NOMO-1 treated with DMSO at 0.1 percent for 48 hours (cell line): ENCODE measurements at regions not wholly inside any gene's neighbourhood (a gene's known extent, or its start where the extent isn't known, plus 50 kb on each side); places are given as distances from the start of the nearest gene placed in this dataset.
"Not testable (repeated sequence)": the region's sequence is repeated elsewhere in the genome, so short reads cannot be mapped to it uniquely, and the experiment has no call there.

Experiments used
- DNase-seq: peaks from one replicate; lab custom pipeline; 2025; ENCODE audit not compliant: unreplicated experiment; lab: John Stamatoyannopoulos, UW

DNA sequence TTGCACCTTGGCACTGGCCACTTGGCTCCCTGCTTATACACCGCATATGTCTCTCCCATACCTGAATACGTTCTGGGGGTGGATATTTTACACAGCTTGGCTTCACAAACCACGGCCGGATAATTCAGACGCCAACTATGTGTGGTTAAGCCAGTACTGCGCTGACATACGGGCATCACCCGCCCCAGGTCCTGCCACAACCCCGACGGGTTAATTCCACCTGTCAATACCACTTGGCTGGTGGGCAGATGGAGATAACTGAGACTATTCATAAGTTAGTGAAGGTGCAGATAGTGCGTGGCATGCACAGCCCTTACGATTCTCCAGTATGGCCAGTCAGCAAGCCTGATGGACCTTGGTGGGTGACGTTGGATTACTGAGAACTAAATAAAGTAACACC is 696.3 kb upstream of the AGA start:
- DNase-seq: no peak

DNA sequence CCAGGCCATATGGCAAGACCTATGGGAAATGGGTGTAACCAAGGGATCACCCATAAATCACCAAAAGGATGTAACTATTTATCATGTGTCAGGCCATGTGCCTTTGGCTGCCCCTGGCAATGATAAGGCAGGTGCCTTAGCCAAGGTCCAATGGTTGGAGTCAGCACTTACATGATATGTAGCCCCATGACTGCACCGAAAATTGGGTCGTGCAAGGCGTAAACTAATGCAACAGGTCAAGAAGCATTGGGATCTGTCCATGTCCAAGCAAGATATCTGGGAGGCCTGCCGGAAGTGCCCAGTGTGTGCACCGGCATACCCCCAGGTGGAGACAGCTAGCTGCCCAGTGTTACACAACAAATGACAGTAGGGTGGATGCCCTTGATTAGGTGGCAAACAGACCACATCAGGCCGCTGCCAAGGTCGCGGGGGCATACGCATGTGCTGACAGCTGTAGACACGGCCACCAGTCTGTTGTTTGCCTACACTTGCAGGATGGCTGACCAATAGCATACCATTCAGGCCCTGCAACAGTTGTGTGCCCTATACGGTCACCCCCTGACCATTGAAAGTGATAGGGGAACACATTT is 698.2 kb upstream of the AGA start:
- no peak for DNase-seq

DNA sequence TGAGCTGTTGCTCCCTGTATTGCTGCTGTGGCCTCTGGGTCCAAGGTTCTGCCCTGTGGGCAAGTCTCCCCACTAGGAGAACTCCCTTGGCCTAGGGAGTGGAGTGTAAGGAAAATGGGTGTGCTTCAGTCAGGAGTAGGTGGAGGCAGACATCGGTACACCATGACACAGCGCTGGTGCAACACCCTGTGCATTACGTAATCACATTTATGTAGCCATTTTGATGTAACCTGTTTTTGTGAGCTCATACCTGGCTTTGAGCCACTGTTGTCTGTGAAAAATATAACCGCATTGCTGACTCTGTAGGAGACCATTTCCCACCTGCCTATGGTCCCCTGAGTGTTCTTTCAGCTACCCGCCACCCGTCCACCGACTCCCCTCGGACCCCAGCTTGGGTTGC is 700.5 kb upstream of the AGA start:
- no peak for DNase-seq

- no peak for DNase-seq
Measured at GRCh38 chr4:178148106-178148505, 705.9 kb upstream of the AGA start.

DNA sequence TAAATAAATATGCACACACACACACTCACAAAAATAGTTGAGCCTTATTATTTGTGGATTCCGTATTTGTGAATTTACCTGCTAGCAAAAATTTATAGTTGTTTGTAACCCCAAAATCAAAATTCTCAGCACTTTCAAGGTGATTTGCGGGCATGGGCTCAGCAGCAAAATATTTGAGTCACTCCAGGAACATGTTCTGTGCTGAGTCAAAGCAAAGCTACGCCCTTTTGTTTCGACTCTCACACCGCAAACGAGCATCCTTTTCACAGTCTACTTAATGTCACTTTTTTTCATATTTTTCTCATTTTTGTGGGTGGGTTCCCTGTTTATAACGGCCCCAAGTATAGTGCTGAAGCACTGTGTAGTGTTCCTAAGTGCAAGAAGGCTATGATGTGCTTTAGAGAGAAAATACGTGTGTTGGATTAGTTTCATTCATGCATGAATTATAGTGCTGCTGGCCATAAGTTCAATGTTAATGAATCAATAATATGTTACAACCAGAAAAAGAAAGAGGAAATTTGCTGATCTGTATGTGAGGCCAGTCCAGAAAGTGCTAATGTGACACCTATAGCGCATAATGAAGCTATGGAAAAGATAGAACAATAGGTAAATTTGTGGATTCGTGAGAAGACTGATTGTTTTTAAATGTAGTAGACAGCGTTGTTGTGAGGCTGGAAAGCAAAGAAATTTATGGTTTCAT is 723.2 kb upstream of the AGA start:
- no peak for DNase-seq

DNA sequence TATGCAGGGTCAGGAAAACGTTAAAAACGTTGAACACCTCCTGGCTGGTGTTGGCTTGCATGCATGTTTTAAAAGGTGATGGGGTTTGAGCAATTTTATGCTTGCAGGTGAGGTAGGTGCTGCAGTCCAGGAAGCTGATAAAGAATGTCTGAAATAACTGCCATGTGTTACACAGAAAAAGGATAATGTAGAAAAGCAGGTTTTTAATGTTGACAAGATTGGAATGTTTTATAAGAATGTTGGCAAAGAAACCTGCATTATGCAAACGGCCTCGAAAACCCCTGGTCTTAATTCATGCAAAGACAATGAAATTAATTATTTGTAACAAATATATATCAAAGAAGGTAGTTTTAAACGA is 723.7 kb upstream of the AGA start:
- DNase-seq: no peak

DNA sequence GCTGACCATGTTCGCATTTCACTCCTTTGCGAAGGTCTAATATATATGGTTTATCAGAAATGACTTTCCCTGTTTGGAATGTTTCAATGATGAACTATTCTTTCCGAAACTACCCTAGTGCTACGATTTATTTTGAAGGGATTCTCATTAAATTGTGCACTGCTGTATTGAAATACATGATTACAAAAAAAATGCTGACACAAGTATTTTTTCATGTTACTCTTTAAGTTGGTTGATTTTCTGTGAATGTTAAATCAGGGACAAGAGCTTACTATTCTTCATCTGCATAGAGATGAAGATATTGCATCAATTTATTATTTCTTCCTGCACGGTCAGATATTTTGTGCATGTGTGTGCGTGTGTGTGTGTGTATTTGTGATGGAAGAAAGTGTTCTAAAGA is 731.5 kb upstream of the AGA start:
- DNase-seq: no peak

- no peak for DNase-seq
Measured at GRCh38 chr4:178174756-178175155, 732.5 kb upstream of the AGA start.

- DNase-seq: no peak
Measured at GRCh38 chr4:178185517-178185916, 743.3 kb upstream of the AGA start.

GRCh38 chr4:178192611-178193010 is 750.4 kb upstream of the AGA start:
- no peak for DNase-seq

DNA sequence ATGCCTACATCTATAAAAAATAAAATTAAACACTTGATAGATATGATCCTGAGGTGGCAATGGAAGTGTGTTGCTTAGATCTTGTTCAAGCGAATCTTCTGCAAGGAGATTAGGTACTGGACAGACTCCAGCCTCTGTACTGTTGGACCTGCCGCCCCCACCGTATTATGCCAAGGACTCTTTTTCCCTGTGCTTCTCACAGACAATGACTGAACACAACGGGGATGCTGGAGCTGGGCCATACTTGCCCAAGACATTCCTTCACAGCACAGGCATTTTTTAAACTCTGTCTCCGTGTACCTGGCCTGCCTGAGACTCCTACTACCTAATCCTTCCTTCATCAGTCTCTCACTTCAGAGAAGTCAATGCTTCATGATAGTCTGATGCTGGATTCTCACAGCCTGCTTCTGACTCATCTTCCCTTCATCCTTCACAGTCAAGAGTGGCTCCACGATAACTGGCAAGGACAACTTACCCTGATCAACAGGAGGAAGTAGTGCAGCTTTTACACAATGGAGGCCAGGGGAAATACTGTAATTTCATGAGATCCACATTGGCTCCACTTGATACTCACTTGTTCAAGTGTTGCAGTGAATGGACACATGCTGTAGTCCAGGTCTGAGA is 754.6 kb upstream of the AGA start:
- DNase-seq: no peak

DNA sequence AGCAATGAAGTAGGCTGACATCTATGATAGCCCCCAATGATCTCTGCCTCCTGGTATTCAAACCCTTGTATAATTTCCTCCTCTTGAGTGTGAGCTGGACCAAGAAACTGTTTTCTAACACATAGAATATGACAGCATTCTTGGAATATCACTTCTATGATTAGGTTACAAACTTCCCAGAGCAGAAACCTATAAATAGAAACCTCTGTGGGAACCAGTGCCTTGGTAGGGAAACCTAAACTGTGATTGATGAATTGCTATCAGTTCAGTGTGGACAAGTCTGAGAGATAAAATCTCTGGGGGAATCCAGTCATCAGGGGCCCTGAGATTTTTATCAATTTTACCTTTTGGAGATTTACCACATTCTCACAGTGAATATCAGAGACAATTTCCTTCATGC is 756.5 kb upstream of the AGA start:
- DNase-seq: no peak

- DNase-seq: no peak
Measured at GRCh38 chr4:178202422-178202821, 760.2 kb upstream of the AGA start.

GRCh38 chr4:178205826-178206225 is 763.6 kb upstream of the AGA start:
- no peak for DNase-seq

- DNase-seq: no peak
Measured at GRCh38 chr4:178215309-178215708, 773.1 kb upstream of the AGA start.

DNA sequence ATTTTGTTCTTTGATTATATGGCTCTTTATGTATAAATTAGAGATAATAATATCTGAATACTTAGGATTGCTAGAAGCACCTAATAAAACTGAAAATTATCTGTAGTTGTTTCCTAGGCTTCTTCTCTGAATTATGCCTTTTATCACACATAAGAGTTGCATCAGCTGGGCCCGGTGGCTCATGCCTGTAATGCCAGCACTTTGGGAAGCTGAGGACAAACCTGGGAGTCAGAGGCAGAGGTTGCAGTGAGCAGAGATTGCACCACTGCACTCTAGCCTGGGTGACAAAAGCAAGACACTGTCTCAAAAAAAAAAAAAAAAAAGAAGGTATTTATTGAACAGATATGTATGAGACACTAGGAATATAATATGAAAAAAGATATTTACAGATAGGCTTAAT is 773.5 kb upstream of the AGA start:
- DNase-seq: no peak

GRCh38 chr4:178226421-178226820 is 784.2 kb upstream of the AGA start:
- DNase-seq: not testable (repeated sequence)

- DNase-seq: no peak
Measured at GRCh38 chr4:178233906-178234305, 791.7 kb upstream of the AGA start.

DNA sequence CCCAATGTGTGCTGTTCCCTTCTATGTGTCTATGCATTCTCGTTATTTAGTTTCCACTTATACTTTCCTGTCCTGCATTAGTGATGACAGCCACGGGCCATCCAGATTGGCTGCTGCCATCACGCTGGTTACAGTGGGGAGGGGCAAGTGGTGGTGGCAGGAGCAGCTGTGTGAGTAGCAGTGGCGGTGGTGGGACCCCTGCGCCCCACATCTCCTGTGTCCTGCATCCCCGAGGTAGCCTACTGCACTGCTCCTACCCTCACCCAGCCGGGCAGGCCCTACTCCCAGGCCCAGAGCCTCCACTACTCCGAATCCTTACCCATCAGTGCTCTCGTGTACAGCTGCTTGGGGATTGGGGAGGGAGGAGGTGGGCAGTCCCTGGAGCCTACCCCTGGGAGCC is 798.7 kb upstream of the AGA start:
- DNase-seq: no peak

DNA sequence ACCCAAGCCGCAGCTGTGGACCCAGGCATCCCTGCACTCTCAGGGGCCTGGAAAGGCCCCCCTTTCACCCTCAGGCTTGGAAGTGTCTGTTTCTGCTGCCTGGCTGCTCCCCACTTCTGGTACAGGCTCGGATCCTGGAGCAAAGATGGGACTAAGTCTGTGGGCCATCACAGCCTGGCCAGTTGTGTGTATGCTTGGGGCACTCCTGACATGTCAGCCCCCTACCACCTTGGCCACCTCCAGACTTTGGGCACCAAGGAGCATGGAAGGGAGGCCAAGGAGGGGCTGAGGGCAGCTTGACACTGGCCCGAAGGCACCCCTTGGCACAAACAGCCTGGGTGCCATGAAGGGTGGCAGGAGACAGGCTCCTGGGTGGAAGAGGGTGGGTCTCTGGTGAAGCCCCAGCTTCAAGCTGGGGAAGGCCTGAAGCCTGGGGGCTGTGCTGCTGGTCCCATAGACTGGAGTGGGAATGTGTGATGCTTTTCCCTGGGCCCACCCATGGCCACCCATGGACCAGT is 799.4 kb upstream of the AGA start:
- no peak for DNase-seq

- DNase-seq: no peak
Measured at GRCh38 chr4:178242655-178243054, 800.4 kb upstream of the AGA start.

GRCh38 chr4:178244785-178245184 is 802.5 kb upstream of the AGA start:
- DNase-seq: no peak

DNA sequence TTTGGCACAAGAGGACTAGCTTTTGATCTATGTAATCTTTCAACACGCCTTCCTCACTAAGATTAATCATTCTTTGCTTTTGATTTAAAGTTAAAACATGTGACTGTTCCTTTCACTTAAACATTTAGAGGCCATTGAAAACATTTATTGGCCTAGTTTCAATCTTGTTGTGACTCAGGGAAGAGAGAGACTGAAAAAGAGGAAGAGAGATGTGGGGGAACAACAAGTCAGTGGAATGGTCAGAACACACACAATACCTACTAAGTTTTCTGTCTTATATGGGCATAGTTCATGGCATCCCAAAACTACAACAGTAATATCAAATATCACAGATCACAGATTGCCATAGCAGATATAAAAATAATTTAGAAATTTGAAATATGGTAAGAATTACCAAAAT is 812.9 kb upstream of the AGA start:
- no peak for DNase-seq
